Stimulated activated CD8-positive, alpha-beta memory T cell treated with anti-CD3 and anti-CD28 coated beads, Interleukin-4, amount 100 ng/mL, for 24 hours (primary cell): ENCODE measurements at regions not wholly inside any gene's neighbourhood (a gene's known extent, or its start where the extent isn't known, plus 50 kb on each side); places are given as distances from the start of the nearest gene placed in this dataset.

ENCODE experiments used
- DNase-seq: peaks from one replicate; pipeline ENCODE4 v3.0.0-alpha.2; 2020; ENCODE audit warnings: low read depth

GRCh38 chr6:152905551-152906299, 77.1 kb downstream of the FBXO5 start:
- no peak for DNase-seq

- no peak for DNase-seq
These were observed 73.6 kb downstream of the FBXO5 start for GRCh38 chr6:152909241-152909640.

GRCh38 chr6:152916035-152916434, 66.8 kb downstream of the FBXO5 start:
- DNase-seq = no peak

GRCh38 chr6:152918991-152919390, 63.9 kb downstream of the FBXO5 start:
- no peak for DNase-seq

- DNase-seq = no peak
These were observed 62.8 kb downstream of the FBXO5 start for GRCh38 chr6:152920016-152920415.
